ENCODE measurements at regions not wholly inside any gene's neighbourhood (a gene's known extent, or its start where the extent isn't known, plus 50 kb on each side); places are given as distances from the start of the nearest gene placed in this dataset.

DNA sequence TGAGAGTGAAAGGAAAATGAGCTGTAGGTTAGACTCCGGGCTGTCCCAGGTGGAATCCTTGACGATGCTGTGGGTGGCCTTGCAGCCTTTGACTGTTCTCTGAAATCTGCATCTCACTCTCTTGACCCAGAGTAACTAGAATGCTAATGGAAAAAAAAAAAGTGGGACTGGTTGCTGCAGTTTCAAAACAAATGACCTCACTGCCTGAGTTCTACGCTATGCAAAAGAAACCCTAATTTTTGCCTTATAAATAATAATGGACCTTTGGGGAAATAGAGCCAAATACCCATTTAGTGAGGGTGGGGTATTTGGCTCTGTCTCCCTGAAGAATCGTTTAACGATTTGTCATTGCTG lies 309.7 kb upstream of the C2CD4B start:
- Histone ChIP-seq H3K27me3 (ENCODE audit: insufficient read depth, low read length) (no peaks in the 10 kb centered on the region), H3K4me1 (ENCODE audit: insufficient read depth, low read length) (no peaks in the 10 kb centered on the region), H3K9me3 (ENCODE audit: low read depth, low read length) (no peaks in the 10 kb centered on the region), H3K4me3 (ENCODE audit: low read length) (no peak overlapping the region)

DNA sequence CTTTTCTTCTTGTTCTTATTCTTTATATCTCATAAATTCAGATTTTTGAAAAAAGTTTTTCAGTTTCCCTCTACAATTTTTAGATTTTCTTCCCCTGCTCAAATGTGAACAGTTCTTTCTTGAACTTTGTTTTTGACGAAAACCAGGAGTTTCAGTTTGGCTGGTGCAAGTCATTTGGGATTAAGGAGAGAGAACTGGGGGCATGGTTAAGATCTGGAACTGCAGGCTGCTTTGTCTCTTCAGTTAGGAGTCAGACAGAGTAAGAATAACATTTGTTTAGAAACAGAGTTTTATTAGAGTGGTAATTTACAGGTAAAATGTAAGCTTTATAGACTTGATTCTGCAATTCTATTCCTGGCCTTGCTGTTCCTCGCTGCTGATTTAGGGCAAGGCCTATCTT lies 310.5 kb upstream of the C2CD4B start:
- Histone ChIP-seq H3K4me1 (ENCODE audit: insufficient read depth, low read length) (no peaks in the 10 kb centered on the region), H3K4me3 (ENCODE audit: low read length) (no peak overlapping the region), H3K27me3 (ENCODE audit: insufficient read depth, low read length) (no peaks in the 10 kb centered on the region), H3K9me3 (ENCODE audit: low read depth, low read length) (no peaks in the 10 kb centered on the region)

DNA sequence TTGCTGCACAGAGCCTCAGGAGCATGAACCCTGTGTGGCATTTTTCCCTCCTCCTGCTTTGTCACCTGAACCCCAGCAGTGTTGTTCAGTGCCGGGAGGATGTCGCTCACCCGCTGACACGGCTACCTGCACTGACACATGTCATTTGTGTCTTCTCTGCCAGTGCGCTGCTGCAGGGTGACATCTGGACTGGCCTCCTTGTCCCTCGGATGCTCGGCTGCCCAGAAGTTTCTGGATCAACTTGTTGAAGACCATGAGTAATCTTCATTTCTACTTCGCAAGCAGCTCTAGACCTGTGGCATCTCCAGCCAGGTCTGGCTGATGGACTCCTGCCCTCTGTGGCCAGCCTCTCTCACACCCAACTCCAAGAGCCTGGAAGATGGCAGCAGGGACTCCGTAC lies 311.1 kb upstream of the C2CD4B start:
- Histone ChIP-seq H3K27me3 (ENCODE audit: insufficient read depth, low read length) (no peaks in the 10 kb centered on the region), H3K9me3 (ENCODE audit: low read depth, low read length) (no peaks in the 10 kb centered on the region), H3K4me3 (ENCODE audit: low read length) (no peak overlapping the region), H3K4me1 (ENCODE audit: insufficient read depth, low read length) (no peaks in the 10 kb centered on the region)

DNA sequence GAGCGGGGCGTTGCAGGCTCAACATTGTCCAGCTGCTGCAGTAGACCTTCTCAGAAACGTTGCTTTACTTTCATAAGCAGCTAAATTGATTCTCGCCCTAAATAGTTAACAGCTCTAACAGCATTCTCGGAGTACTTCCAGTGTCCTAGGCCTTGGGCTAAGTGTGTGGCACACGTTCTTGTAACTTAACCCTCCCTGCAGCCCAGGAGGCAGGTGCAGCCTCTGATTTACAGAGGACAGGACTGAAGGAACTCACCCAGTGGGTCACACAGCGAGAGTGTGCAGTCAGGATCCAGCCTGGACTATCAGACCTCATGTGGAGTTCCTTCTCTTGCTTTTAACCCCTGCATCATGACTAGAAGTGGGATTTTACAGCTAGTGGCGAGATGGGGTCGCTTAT lies 312.8 kb upstream of the C2CD4B start:
- Histone ChIP-seq H3K4me1 (ENCODE audit: insufficient read depth, low read length) (no peaks in the 10 kb centered on the region), H3K4me3 (ENCODE audit: low read length) (no peak overlapping the region), H3K27me3 (ENCODE audit: insufficient read depth, low read length) (no peaks in the 10 kb centered on the region), H3K9me3 (ENCODE audit: low read depth, low read length) (no peaks in the 10 kb centered on the region)

DNA sequence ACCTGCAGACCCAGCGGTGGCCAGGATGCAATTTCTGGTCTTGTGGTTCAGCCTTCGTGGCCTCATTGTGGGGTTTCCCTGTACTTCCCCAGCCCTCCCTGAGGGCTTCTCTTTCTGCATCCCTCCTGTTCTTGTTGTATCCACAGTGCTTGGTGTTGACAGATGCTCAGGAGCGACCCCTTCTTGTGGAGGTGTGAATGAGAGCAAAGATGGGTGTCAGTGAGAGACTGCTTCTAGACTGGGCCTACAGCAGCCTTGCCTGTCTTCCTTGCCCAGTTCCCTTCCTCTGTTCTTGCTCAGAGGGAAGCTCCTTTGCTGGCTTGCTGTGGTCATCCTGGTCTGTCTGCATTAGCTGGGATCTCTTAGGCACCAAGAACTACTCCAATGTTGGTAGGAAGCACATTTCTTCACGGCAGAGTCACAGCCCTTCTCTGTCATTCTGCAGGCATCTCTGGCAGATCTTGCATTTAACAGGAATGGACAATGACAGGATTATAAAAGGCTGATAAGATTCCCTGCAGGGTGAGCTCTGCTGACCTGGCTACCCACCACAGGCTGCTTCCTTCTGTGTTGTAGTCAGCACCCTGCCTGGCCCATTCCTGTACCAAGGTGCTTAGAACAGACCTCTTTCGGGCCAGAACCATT lies 317.8 kb upstream of the C2CD4B start:
- H3K4me3 ChIP-seq (ENCODE audit: low read length), result no peak overlapping the region
- H3K4me1 ChIP-seq (ENCODE audit: insufficient read depth, low read length), result no peaks in the 10 kb centered on the region
- H3K9me3 ChIP-seq (ENCODE audit: low read depth, low read length), result no peaks in the 10 kb centered on the region
- H3K27me3 ChIP-seq (ENCODE audit: insufficient read depth, low read length), result no peaks in the 10 kb centered on the region

DNA sequence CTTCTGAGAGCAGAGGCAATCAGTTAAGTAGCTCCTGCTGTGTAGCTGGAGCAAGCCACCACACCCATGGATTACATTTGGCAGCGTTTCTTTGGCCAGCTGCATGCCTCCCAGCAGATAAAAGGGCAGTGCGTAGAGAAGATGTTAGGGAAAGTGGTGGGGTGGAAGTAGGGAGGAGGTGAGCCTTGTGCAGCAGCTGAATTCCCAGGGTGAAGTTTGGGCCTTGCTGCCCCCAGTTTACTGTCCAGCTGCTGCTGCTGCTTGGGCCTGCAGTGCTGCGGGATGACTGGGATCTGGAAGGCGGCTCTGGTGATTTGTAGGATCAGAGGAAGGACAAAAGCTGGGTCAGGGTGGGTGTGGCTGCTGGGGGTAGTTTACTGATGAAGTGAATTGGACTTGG lies 318.7 kb upstream of the C2CD4B start:
- H3K27me3 ChIP-seq (ENCODE audit: insufficient read depth, low read length), result no peaks in the 10 kb centered on the region
- no peak overlapping the region for H3K4me3 ChIP-seq (ENCODE audit: low read length)

DNA sequence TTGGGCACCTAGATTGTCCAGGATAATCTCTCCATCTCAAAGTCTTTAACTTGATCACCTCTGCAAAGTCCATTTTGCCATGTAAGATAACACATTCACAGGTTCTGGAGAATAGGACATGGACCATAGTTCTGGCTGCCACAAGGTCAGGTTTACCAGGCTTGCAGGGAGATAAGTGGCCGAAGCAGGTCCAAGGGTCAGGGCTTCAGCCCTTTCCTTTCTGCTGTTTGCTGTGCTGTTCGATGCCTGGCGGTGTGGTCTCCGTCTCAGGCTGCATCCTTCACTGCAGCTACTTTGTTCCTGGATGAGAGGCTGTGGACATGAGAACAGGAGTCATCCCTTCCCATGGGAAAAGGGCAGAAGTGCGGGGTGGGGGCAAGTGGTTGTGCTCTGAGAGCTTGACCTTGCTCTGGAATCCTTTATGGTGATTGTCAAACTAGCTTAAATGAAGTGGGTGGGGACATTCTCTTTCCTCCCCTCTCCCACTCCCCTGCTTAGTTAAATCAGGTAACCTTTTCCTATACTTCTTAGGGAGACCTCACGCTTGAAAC lies 320.2 kb upstream of the C2CD4B start:
- Histone ChIP-seq H3K4me3 (ENCODE audit: low read length) (no peak overlapping the region), H3K4me1 (ENCODE audit: insufficient read depth, low read length) (no peaks in the 10 kb centered on the region), H3K9me3 (ENCODE audit: low read depth, low read length) (no peaks in the 10 kb centered on the region), H3K27me3 (ENCODE audit: insufficient read depth, low read length) (no peaks in the 10 kb centered on the region)

More for the DNA sequence above, 318.7 kb upstream of the C2CD4B start:
- Histone ChIP-seq H3K9me3 (ENCODE audit: low read depth, low read length) (no peaks in the 10 kb centered on the region), H3K4me1 (ENCODE audit: insufficient read depth, low read length) (no peaks in the 10 kb centered on the region)

DNA sequence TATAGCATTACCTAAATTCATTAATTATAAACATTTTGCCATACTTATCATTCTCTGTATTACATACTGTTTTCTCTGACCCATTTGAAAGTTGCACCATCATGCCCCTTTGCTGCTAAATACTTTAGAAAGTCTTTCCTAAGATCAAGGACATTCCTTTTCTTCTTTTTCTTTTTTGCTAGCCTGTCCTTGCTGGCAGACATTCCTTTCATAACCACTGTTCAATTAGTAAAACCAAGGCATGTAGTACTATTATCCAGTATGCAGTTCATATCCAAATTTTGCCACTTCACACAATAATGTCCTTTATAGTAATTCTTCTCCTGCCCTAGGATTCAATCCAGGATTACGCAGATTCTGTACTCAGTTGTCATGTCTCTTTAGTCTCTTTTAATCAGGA lies 321.0 kb upstream of the C2CD4B start:
- Histone ChIP-seq H3K27me3 (ENCODE audit: insufficient read depth, low read length) (no peaks in the 10 kb centered on the region), H3K4me3 (ENCODE audit: low read length) (no peak overlapping the region), H3K9me3 (ENCODE audit: low read depth, low read length) (no peaks in the 10 kb centered on the region), H3K4me1 (ENCODE audit: insufficient read depth, low read length) (no peaks in the 10 kb centered on the region)

DNA sequence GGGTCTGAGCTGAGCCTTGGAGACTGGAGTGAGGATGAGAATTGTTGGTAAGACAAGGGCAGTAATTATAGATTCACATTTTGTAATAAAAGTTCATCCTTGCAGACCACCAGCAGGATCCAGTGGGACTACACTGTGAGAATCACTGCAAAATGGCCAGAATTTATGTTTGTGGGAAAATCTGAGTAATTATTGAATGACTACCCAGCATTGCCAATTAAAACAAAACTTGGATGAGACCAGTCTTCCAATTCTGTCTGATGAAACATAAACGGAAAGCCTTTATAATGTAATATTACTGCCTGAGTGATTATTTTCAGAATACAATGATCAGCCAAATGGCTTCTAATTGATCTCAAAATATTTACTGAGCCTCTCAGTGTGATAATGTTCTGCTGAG lies 323.3 kb upstream of the C2CD4B start:
- Histone ChIP-seq H3K4me1 (ENCODE audit: insufficient read depth, low read length) (no peaks in the 10 kb centered on the region), H3K4me3 (ENCODE audit: low read length) (no peak overlapping the region), H3K9me3 (ENCODE audit: low read depth, low read length) (no peaks in the 10 kb centered on the region), H3K27me3 (ENCODE audit: insufficient read depth, low read length) (no peaks in the 10 kb centered on the region)

DNA sequence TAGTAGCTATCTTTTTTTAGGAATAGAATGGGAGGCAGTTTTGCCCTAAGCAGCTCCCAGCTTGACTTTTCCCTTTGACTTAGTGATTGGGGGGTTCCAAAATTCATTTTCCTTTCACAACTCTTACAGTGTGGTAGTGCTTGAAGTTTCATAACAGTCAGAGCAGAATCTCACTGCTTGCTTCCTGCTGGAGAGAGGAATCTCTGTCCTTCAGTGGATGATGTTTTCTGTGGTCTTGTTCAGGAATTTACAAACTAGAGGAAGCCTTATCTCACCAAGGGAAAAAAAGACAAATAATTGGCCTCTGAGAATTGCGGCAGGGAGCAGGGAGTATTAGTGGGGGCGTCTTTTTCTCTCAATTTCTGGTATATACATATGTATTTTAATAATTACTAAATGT lies 326.6 kb upstream of the C2CD4B start:
- no peaks in the 10 kb centered on the region for H3K9me3 ChIP-seq (ENCODE audit: low read depth, low read length)

DNA sequence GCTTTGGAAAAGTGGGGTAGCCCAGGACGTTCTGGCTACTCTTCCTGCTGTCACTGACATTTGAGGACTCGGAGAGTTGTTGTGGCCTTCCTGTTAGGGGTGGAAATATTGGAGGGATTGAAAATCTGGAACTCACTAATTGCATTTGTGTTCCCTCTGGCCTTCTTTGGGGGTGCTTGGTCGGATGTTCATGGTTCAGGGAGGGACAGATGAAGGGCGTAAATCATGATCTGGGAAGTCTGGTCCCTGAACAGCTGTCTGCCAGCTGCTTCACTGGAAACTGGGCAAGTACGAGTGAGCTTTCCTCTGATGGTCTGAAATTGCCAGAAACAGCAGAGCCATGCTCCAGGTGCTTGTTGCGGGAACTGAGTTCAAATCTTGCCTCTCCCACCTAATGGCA lies 327.8 kb upstream of the C2CD4B start:
- Histone ChIP-seq H3K27me3 (ENCODE audit: insufficient read depth, low read length) (no peaks in the 10 kb centered on the region), H3K4me1 (ENCODE audit: insufficient read depth, low read length) (no peaks in the 10 kb centered on the region), H3K9me3 (ENCODE audit: low read depth, low read length) (no peaks in the 10 kb centered on the region), H3K4me3 (ENCODE audit: low read length) (no peak overlapping the region)

More for the DNA sequence above, 326.6 kb upstream of the C2CD4B start:
- no peaks in the 10 kb centered on the region for H3K4me1 ChIP-seq (ENCODE audit: insufficient read depth, low read length)
- H3K27me3 ChIP-seq (ENCODE audit: insufficient read depth, low read length), result no peaks in the 10 kb centered on the region
- H3K4me3 ChIP-seq (ENCODE audit: low read length), result no peak overlapping the region

DNA sequence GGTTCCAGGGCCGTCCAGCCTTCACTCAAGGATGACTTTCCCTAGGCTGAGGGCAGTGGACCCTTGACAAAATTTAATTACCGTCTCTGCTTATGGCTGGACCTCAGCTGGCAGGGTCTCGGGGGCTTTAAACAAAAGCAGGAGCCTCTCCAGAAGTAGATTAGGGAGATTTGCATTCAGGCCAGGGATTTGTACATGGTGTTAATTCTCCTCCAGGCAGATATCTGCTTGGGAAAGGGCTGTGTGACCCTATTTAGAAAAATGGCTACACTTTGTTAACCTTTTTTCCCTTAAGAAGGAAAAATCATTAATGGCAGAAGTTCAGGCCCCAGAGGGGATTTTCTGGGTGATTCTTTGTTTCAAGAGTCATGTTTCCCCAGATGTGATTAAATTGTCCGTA lies 329.1 kb upstream of the C2CD4B start:
- no peak overlapping the region for H3K4me3 ChIP-seq (ENCODE audit: low read length)
- no peaks in the 10 kb centered on the region for H3K9me3 ChIP-seq (ENCODE audit: low read depth, low read length)
- no peaks in the 10 kb centered on the region for H3K4me1 ChIP-seq (ENCODE audit: insufficient read depth, low read length)
- no peaks in the 10 kb centered on the region for H3K27me3 ChIP-seq (ENCODE audit: insufficient read depth, low read length)

DNA sequence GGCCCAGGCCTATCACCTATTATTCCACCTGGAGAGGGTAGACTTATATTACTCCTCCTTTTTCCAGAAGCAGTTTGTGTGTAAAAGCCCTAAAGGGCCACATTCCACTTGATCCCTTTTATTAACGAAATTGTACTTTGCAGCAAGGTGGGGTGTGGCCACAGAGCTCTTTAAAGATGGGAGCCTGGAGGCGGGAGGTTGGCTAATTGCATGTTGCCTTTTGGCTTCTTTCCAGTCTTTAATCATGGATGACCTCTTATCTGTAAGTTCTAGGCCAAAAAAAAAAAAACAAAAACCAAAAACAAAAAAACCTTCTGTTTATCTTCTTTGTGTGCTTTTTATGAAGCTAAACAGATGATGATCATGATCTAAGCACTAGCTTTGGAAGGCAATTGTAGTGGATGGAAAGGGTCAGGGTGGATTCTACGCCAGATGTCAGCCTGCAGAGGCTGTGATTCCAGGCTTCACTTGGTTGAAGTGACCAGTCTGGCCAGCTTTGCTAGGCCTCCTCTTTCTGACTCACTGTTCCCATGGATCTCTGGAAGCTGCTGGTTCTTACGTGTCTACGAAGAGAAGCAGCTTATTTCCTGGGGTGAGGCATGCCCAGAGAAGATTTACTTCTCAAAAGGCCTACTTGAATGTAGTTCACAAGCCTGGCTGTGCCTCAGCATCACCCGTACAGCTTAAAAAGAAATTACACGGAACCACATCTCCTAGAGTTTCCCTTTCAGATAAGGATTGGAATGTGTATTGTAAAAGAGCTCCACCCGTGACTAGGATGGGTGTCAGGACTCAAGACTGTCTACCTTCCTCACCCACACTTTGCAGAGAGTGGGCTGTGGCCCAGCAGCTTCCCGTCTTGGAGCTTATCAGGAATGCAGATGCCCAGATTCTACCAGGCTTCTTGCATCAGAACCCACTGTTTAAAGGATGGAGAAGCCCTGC lies 330.9 kb upstream of the C2CD4B start:
- H3K4me1 ChIP-seq (ENCODE audit: insufficient read depth, low read length), result no peaks in the 10 kb centered on the region
- H3K27me3 ChIP-seq (ENCODE audit: insufficient read depth, low read length), result no peaks in the 10 kb centered on the region
- H3K4me3 ChIP-seq (ENCODE audit: low read length), result no peak overlapping the region
- H3K9me3 ChIP-seq (ENCODE audit: low read depth, low read length), result no peaks in the 10 kb centered on the region

DNA sequence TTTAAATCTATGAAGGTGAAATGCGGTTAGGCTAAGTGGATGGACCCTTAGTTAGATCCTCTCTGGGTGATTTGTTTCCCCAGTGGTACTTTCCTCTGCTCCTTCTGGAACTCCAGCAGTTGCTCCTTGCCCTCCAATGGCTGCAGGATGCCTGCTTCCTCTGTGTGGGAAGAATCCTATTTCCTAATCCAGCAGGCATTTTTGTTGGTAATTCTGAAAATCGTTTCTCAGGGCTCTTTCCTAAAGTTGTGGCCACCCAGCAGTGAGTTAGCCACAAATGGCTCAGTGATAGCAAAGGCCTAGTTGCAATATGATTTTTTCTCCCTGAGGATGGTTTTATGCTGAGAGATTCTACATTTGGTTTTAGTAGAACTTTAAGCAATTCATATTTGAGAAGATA lies 332.3 kb upstream of the C2CD4B start:
- no peak overlapping the region for H3K4me3 ChIP-seq (ENCODE audit: low read length)
- H3K9me3 ChIP-seq (ENCODE audit: low read depth, low read length), result no peaks in the 10 kb centered on the region
- H3K27me3 ChIP-seq (ENCODE audit: insufficient read depth, low read length), result no peaks in the 10 kb centered on the region
- H3K4me1 ChIP-seq (ENCODE audit: insufficient read depth, low read length), result no peaks in the 10 kb centered on the region

DNA sequence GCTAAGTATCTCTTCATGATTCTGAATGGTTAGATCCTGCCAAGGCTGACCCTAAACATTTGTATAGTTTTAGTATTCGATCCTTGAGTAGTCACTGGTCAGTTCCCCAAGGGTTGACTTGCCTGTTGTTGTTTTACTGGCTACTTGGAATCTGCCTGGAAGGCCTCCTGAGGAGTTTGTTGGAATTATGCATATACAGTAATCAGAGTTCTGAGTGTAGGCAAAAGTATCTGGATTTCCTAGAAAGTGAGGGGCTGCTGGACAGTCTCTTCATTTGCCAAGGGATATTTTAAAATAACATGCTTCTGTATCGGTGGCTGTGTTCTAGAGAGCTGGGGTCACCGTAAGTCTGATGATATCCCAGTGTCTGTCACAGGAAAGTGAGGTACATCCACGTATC lies 333.2 kb upstream of the C2CD4B start:
- H3K4me1 ChIP-seq (ENCODE audit: insufficient read depth, low read length), result no peaks in the 10 kb centered on the region
- H3K9me3 ChIP-seq (ENCODE audit: low read depth, low read length), result no peaks in the 10 kb centered on the region
- H3K4me3 ChIP-seq (ENCODE audit: low read length), result no peak overlapping the region
- H3K27me3 ChIP-seq (ENCODE audit: insufficient read depth, low read length), result no peaks in the 10 kb centered on the region

All from mononuclear cell (primary cell).